Urinary bladder (tissue), 3 donors: ENCODE measurements at regions not wholly inside any gene's neighbourhood (a gene's known extent, or its start where the extent isn't known, plus 50 kb on each side); places are given as distances from the start of the nearest gene placed in this dataset.

Source experiments
- DNase-seq: peaks from one replicate; pipeline ENCODE4 v3.0.0-alpha.2; 2015; ENCODE audit errors: extremely low spot score
- H3K27ac ChIP-seq: one replicate; pipeline ENCODE4 v1.5.1; 2013; ENCODE audit warnings: low read depth, mild to moderate bottlenecking, moderate library complexity
- H3K36me3 ChIP-seq: one replicate; pipeline ENCODE4 v1.6.1; 2013; ENCODE audit warnings: mild to moderate bottlenecking, moderate library complexity; ENCODE audit not compliant: insufficient read depth
- H3K4me1 ChIP-seq: one replicate; pipeline ENCODE4 v1.6.1; 2013; ENCODE audit warnings: mild to moderate bottlenecking, moderate library complexity; ENCODE audit not compliant: insufficient read depth
- H3K4me3 ChIP-seq: one replicate; pipeline ENCODE4 v1.5.1; 2013; ENCODE audit warnings: low read depth, low read length
- WGBS: extraction: QIAGEN DNeasy Blood & Tissue Kit; methylation state at CpG from one replicate; pipeline ENCODE4 v1.1.7; 2013; 5-methylcytosine and 5-hydroxymethylcytosine counted together
- donor health status: healthy with polysubstance abuse.
- donor health status: healthy.

- 55% methylated on average over 10 of the region's 10 CpGs for WGBS
- H3K4me3 ChIP-seq, result no peak overlapping the region
- no peak overlapping the region for H3K27ac ChIP-seq
- no peaks in the 10 kb centered on the region for H3K36me3 ChIP-seq
- no peak for DNase-seq
- no peaks in the 10 kb centered on the region for H3K4me1 ChIP-seq
Measured at GRCh38 chr1:29523576-29523975, 287.3 kb downstream of the PTPRU start.

DNA sequence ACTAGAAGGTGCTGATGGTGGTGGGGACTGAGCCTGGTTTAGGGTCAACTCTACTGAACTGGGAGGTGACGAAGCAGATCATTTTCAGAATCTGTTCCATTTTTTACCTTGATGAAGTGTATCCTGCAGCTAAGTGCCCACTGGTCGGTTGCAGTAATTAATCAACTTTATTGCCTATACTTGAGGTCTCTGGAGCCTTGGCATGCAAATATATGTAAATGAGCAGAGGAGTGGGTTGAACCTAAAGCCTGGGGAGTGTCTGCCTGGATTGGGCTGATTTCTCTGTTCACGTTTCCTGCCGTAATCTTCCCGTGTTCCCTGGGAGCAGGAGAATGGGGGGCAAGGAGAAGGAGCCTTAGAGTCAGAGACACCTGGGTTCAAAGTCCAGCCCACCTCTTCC lies 286.8 kb downstream of the PTPRU start:
- Histone ChIP-seq H3K36me3 (no peaks in the 10 kb centered on the region), H3K4me1 (no peaks in the 10 kb centered on the region), H3K27ac (no peak overlapping the region), H3K4me3 (no peak overlapping the region)
- WGBS, result 67% methylated on average over 5 of the region's 5 CpGs
- no peak for DNase-seq

GRCh38 chr1:29521811-29522580 lies 285.7 kb downstream of the PTPRU start:
- no peak for DNase-seq
- WGBS, result 64% methylated on average over 14 of the region's 14 CpGs
- no peaks in the 10 kb centered on the region for H3K36me3 ChIP-seq

DNA sequence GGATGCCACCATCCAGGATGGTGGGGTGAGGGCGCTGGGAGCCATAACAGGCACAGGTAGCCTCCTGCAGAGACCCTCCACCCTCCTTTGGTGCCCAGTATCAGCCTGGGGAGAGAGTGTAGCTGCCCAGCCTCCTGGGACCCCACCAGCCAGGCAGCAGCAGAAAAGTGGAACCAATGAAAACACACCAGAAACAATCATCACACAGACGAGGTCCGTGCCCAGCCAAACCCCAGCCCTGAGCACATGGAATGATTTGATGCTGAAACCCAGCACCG lies 285.1 kb downstream of the PTPRU start:
- 61% methylated on average over 4 of the region's 4 CpGs for WGBS
- Histone ChIP-seq H3K36me3 (no peaks in the 10 kb centered on the region), H3K4me1 (no peaks in the 10 kb centered on the region), H3K27ac (no peak overlapping the region), H3K4me3 (no peak overlapping the region)
- DNase-seq, result no peak

More at GRCh38 chr1:29521811-29522580, 285.7 kb downstream of the PTPRU start:
- Histone ChIP-seq H3K4me1 (no peaks in the 10 kb centered on the region), H3K27ac (no peak overlapping the region), H3K4me3 (no peak overlapping the region)

GRCh38 chr1:29520571-29521437 lies 284.5 kb downstream of the PTPRU start:
- no peak for DNase-seq
- H3K4me3 ChIP-seq, result no peak overlapping the region
- 69% methylated on average over 11 of the region's 11 CpGs for WGBS
- H3K27ac ChIP-seq, result no peak overlapping the region
- H3K4me1 ChIP-seq, result no peaks in the 10 kb centered on the region
- H3K36me3 ChIP-seq, result no peaks in the 10 kb centered on the region

- Histone ChIP-seq H3K4me3 (no peak overlapping the region), H3K36me3 (no peaks in the 10 kb centered on the region), H3K27ac (no peak overlapping the region), H3K4me1 (no peaks in the 10 kb centered on the region)
- no peak for DNase-seq
- WGBS, result 22% methylated on average over 8 of the region's 8 CpGs
Measured at GRCh38 chr1:29519788-29520110, 283.4 kb downstream of the PTPRU start.

DNA sequence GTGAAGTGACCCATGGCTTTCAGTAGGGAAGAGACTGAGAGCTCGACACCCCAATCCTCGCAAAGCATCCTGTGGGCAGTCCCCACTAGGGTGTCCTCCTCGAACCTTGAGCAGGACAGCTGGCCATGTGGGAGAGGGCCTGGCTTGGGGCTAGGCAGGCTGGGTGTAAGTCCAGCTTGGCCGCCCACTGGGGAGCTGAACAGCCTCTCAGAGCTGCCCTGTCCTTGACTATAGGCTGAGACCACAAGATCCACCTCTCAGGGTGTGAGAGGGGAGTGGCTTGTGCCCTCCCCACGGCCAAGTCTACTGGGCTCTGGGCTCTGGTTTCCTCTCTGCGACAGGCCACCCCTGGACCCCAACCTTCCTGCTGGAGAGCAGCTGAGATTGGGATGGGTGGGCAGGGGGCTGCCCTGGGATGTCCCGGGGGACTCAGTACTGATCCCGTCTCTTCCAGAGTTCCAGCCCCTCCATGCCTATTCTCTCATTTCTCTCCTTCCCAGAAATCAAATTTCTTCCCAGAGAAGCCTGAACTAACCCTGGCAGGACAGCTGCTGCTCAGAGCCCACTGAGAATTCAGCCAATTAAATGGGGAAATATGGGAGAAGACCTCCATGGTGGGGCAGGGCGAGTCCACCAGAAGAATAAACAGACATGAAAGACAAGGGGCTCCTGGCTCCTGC lies 282.9 kb downstream of the PTPRU start:
- Histone ChIP-seq H3K27ac (no peak overlapping the region), H3K4me3 (no peak overlapping the region), H3K36me3 (no peaks in the 10 kb centered on the region), H3K4me1 (no peaks in the 10 kb centered on the region)
- no peak for DNase-seq
- WGBS, result 65% methylated on average over 9 of the region's 9 CpGs

GRCh38 chr1:29518183-29518835 lies 282.0 kb downstream of the PTPRU start:
- WGBS, result 80% methylated on average over 6 of the region's 6 CpGs
- H3K4me3 ChIP-seq, result no peak overlapping the region

GRCh38 chr1:29517251-29518086 lies 281.1 kb downstream of the PTPRU start:
- no peaks in the 10 kb centered on the region for H3K36me3 ChIP-seq
- 77% methylated on average over 8 of the region's 8 CpGs for WGBS
- H3K4me3 ChIP-seq, result no peak overlapping the region
- no peak overlapping the region for H3K27ac ChIP-seq
- no peaks in the 10 kb centered on the region for H3K4me1 ChIP-seq
- no peak for DNase-seq

More at GRCh38 chr1:29518183-29518835, 282.0 kb downstream of the PTPRU start:
- Histone ChIP-seq H3K4me1 (no peaks in the 10 kb centered on the region), H3K36me3 (no peaks in the 10 kb centered on the region), H3K27ac (no peak overlapping the region)
- DNase-seq, result no peak

- H3K27ac ChIP-seq, result no peak overlapping the region
- no peaks in the 10 kb centered on the region for H3K4me1 ChIP-seq
- no peak overlapping the region for H3K4me3 ChIP-seq
- no peak for DNase-seq
- no peaks in the 10 kb centered on the region for H3K36me3 ChIP-seq
- 84% methylated on average over 5 of the region's 5 CpGs for WGBS
Measured at GRCh38 chr1:29516063-29516820, 279.9 kb downstream of the PTPRU start.

GRCh38 chr1:29515170-29515955 lies 279.0 kb downstream of the PTPRU start:
- no peak overlapping the region for H3K4me3 ChIP-seq
- H3K27ac ChIP-seq, result no peak overlapping the region
- DNase-seq, result no peak
- 55% methylated on average over 7 of the region's 7 CpGs for WGBS
- H3K4me1 ChIP-seq, result no peaks in the 10 kb centered on the region
- no peaks in the 10 kb centered on the region for H3K36me3 ChIP-seq
